Natural killer cell (primary cell): ENCODE measurements at regions not wholly inside any gene's neighbourhood (a gene's known extent, or its start where the extent isn't known, plus 50 kb on each side); places are given as distances from the start of the nearest gene placed in this dataset.

Experiments used
- ATAC-seq, 3 donors: fragments of 150-1000 bp in 2 of 3; fragments of 200-7000 bp in 1 of 3; cut with Tn5 transposase; 1 replicate in 1 of 3; 2 replicates in 2 of 3; pipeline ENCODE4 v1.10.0; 2021; ENCODE audit warnings: mild to moderate bottlenecking in 2 of 3, moderate library complexity in 2 of 3
- DNase-seq, 2 donors: peaks; one replicate each; pipeline versions ENCODE4 v3.0.0 to v3.0.0-alpha.2; 2013 to 2021; ENCODE audit warnings: mixed read lengths in 1 of 2
- H3K27ac ChIP-seq: one replicate; pipeline ENCODE4 v1.5.1; 2013; ENCODE audit warnings: mild to moderate bottlenecking, low read length
- H3K27me3 ChIP-seq: one replicate; pipeline ENCODE4 v1.6.1; 2013; ENCODE audit warnings: low read length; ENCODE audit not compliant: control insufficient read depth, insufficient read depth
- H3K36me3 ChIP-seq: one replicate; pipeline ENCODE4 v1.6.1; 2013; ENCODE audit warnings: low read length; ENCODE audit not compliant: control insufficient read depth, insufficient read depth
- H3K4me1 ChIP-seq: one replicate; pipeline ENCODE4 v1.6.1; 2013; ENCODE audit warnings: low read length; ENCODE audit not compliant: control insufficient read depth, insufficient read depth
- H3K4me3 ChIP-seq: one replicate; pipeline ENCODE4 v1.5.1; 2013; ENCODE audit warnings: low read length
- H3K9me3 ChIP-seq: one replicate; pipeline ENCODE4 v1.6.1; 2013; ENCODE audit warnings: low read length; ENCODE audit not compliant: control insufficient read depth, insufficient read depth
- H3K27ac Mint-ChIP-seq, 2 donors: one replicate each; pipeline ENCODE4 v1.8.0; 2022; ENCODE audit warnings: mild to moderate bottlenecking in 2 of 2, mixed read lengths in 2 of 2, moderate library complexity in 1 of 2
- H3K27me3 Mint-ChIP-seq, 2 donors: one replicate each; pipeline ENCODE4 v1.8.0; 2022; ENCODE audit warnings: low read depth in 2 of 2, mixed read lengths in 2 of 2
- H3K36me3 Mint-ChIP-seq: one replicate; pipeline ENCODE4 v1.8.0; 2022; ENCODE audit warnings: mixed read lengths
- H3K4me1 Mint-ChIP-seq, 2 donors: one replicate each; pipeline ENCODE4 v1.8.0; 2022; ENCODE audit warnings: mixed read lengths in 2 of 2
- H3K4me3 Mint-ChIP-seq: one replicate; pipeline ENCODE4 v1.8.0; 2022; ENCODE audit warnings: mild to moderate bottlenecking, moderate library complexity, mixed read lengths
- H3K9me3 Mint-ChIP-seq, 2 donors: one replicate each; pipeline ENCODE4 v1.8.0; 2022; ENCODE audit warnings: mixed read lengths in 2 of 2
- WGBS: methylation state at CpG from one replicate; pipeline ENCODE4 v1.1.7; 2013; ENCODE audit warnings: missing lambda C conversion rate; ENCODE audit not compliant: insufficient coverage; 5-methylcytosine and 5-hydroxymethylcytosine counted together
- intact Hi-C: fragments of 100-400 bp; cut with micrococcal nuclease; formaldehyde crosslinking; loops from one replicate; pipeline ENCODE4 v1.14.2; 2022
- TF ChIP-seq, protein P1 (sequence below): fragments of 200-600 bp; IDR thresholded peaks from one replicate; pipeline ENCODE4 v1.8.0; 2022; ENCODE audit warnings: antibody characterized with exemption

GRCh38 chr2:138390316-138390945 lies 111.1 kb upstream of the SPOPL start:
- Mint-ChIP-seq H3K27ac (no peak overlapping the region), H3K27me3 (no peaks in the 10 kb centered on the region), H3K4me3 (no peak overlapping the region), H3K4me1 (no peaks in the 10 kb centered on the region), H3K9me3 (peaks cover 4 to 12% of the 10 kb centered on the region in 2 donors), H3K36me3 (no peaks in the 10 kb centered on the region)
- Histone ChIP-seq H3K27me3 (no peaks in the 10 kb centered on the region), H3K4me3 (no peak overlapping the region), H3K27ac (no peak overlapping the region), H3K9me3 (no peaks in the 10 kb centered on the region), H3K36me3 (no peaks in the 10 kb centered on the region), H3K4me1 (no peaks in the 10 kb centered on the region)
- TF ChIP-seq, protein P1, sequence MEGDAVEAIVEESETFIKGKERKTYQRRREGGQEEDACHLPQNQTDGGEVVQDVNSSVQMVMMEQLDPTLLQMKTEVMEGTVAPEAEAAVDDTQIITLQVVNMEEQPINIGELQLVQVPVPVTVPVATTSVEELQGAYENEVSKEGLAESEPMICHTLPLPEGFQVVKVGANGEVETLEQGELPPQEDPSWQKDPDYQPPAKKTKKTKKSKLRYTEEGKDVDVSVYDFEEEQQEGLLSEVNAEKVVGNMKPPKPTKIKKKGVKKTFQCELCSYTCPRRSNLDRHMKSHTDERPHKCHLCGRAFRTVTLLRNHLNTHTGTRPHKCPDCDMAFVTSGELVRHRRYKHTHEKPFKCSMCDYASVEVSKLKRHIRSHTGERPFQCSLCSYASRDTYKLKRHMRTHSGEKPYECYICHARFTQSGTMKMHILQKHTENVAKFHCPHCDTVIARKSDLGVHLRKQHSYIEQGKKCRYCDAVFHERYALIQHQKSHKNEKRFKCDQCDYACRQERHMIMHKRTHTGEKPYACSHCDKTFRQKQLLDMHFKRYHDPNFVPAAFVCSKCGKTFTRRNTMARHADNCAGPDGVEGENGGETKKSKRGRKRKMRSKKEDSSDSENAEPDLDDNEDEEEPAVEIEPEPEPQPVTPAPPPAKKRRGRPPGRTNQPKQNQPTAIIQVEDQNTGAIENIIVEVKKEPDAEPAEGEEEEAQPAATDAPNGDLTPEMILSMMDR: no peak
- DNase-seq: no peak
- 97% methylated on average over 4 of the region's 7 CpGs for WGBS
- no peak for ATAC-seq
- intact Hi-C loops: no loop called here

- no peak for DNase-seq
- H3K27me3 Mint-ChIP-seq: no peaks in the 10 kb centered on the region
- H3K4me1 Mint-ChIP-seq: no peaks in the 10 kb centered on the region
- H3K4me3 Mint-ChIP-seq: no peak overlapping the region
- H3K9me3 Mint-ChIP-seq: peaks cover 6 to 12% of the 10 kb centered on the region in 2 donors
- H3K36me3 Mint-ChIP-seq: no peaks in the 10 kb centered on the region
- WGBS: 88% methylated on average over 5 of the region's 5 CpGs
- intact Hi-C loops: no loop called here
- no peak overlapping the region for H3K27ac ChIP-seq
- no peak for ATAC-seq
- TF ChIP-seq, protein P1: no peak
- H3K4me1 ChIP-seq: no peaks in the 10 kb centered on the region
- no peaks in the 10 kb centered on the region for H3K27me3 ChIP-seq
- H3K27ac Mint-ChIP-seq: no peak overlapping the region
- H3K36me3 ChIP-seq: no peaks in the 10 kb centered on the region
- H3K4me3 ChIP-seq: no peak overlapping the region
- H3K9me3 ChIP-seq: no peaks in the 10 kb centered on the region
Observed at GRCh38 chr2:138391946-138392345, 109.6 kb upstream of the SPOPL start.

DNA sequence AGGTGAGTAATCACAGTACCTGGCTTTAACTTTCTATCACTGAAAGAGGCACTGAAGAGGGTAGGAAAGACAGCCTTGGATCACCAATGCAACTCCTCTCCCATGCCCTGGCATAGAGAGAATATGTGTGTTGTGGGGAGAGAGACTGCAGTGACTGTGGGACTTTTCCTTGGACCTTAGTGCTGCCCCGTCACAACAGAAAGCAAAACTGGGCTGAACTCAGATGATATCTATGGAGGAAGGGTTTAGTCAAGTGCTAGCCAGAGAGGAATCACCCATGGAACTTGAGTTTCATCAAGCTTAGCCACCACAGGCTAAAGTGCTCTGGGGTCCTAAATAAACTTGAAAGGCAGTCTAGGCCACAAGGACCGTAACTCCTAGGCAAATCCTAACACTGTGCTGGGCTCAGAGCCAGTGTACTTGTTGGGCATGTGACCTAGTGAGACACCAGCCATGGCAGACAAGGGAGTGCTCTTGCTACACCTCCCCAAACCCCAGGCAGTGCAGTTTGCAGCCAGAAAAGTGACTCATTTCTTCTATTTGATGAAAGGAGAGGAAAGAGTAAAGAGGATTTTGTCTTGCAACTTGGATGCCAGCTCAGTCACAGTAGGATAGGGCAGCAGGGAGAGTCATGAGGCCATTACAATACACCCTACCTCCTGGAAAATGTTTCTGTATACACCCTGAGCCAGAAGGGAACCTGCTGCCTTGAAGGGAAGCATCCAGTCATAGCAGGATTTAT lies 105.8 kb upstream of the SPOPL start:
- Mint-ChIP-seq H3K27ac (no peak overlapping the region), H3K9me3 (peaks cover 6 to 22% of the 10 kb centered on the region in 2 donors), H3K4me1 (no peaks in the 10 kb centered on the region), H3K4me3 (no peak overlapping the region), H3K36me3 (peaks cover 4% of the 10 kb centered on the region), H3K27me3 (no peaks in the 10 kb centered on the region)
- WGBS: 91% methylated on average over 2 of the region's 2 CpGs
- DNase-seq (no peak), ATAC-seq (no peak)
- intact Hi-C loops: no loop called here
- no peaks in the 10 kb centered on the region for H3K9me3 ChIP-seq
- H3K27ac ChIP-seq: no peak overlapping the region
- TF ChIP-seq, protein P1: no peak
- no peaks in the 10 kb centered on the region for H3K27me3 ChIP-seq
- no peaks in the 10 kb centered on the region for H3K4me1 ChIP-seq
- no peaks in the 10 kb centered on the region for H3K36me3 ChIP-seq
- H3K4me3 ChIP-seq: no peak overlapping the region
